IPS DF 6.9 (cell line): ENCODE measurements at regions not wholly inside any gene's neighbourhood (a gene's known extent, or its start where the extent isn't known, plus 50 kb on each side); places are given as distances from the start of the nearest gene placed in this dataset.

Source experiments
- DNase-seq: peaks from one replicate; pipeline ENCODE4 v3.0.0-alpha.2; 2013; ENCODE audit warnings: low read depth, low spot score
- H3K27ac ChIP-seq: one replicate; pipeline ENCODE4 v1.5.1; 2013; ENCODE audit warnings: low read length, control low read depth
- H3K27me3 ChIP-seq: 2 replicates; pipeline ENCODE4 v1.6.1; 2013; ENCODE audit warnings: mild to moderate bottlenecking, low read length; ENCODE audit not compliant: control insufficient read depth, insufficient read depth
- H3K36me3 ChIP-seq: 2 replicates; pipeline ENCODE4 v1.6.1; 2013; ENCODE audit warnings: low read length; ENCODE audit not compliant: control insufficient read depth, insufficient read depth
- H3K4me1 ChIP-seq: 2 replicates; pipeline ENCODE4 v1.6.1; 2013; ENCODE audit warnings: low read length; ENCODE audit not compliant: control insufficient read depth, insufficient read depth
- H3K4me3 ChIP-seq: 2 replicates; pipeline ENCODE4 v1.5.1; 2013; ENCODE audit warnings: mild to moderate bottlenecking, low read length
- H3K9me3 ChIP-seq: 2 replicates; pipeline ENCODE4 v1.6.1; 2013; ENCODE audit warnings: low read length, inconsistent platforms; ENCODE audit not compliant: control insufficient read depth, insufficient read depth
- WGBS: extraction: QIAGEN DNeasy Blood & Tissue Kit; methylation state at CpG from one replicate; pipeline ENCODE4 v1.1.7; 2013; ENCODE audit warnings: mixed read lengths, missing lambda C conversion rate; ENCODE audit not compliant: insufficient read length, insufficient coverage; 5-methylcytosine and 5-hydroxymethylcytosine counted together

DNA sequence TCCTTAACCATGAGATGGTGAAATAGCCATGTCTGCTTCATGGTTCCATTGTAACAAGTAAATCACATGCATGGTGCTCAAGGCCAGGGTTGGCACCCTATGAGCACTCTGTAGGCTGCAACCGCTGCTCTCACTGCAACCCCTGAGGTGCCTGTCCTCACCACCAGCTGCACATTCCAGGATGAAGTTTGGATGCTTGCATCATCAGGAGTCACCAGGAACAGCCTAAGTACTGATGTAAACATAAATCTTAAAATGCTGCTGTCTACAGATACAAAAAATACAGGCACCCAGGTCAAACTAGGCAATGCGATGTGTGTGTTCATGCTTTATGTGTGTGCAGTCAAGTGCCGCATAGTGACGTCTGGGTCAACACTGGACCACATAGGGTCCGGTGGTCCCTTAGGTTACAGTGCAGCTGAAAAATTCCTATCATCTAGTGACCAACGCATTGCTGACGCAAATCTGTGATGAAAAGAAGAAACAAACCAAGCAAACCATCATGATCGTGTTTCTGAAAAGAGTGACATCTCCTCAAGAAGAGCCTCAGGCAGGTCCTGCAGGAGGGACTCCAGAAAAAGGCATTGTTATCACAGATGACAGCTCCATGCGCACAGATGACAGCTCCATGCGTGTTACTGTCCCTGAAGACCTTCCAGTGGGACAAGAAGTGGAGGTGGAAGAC lies 234.8 kb downstream of the AUH start:
- H3K27ac ChIP-seq, result no peak overlapping the region

DNA sequence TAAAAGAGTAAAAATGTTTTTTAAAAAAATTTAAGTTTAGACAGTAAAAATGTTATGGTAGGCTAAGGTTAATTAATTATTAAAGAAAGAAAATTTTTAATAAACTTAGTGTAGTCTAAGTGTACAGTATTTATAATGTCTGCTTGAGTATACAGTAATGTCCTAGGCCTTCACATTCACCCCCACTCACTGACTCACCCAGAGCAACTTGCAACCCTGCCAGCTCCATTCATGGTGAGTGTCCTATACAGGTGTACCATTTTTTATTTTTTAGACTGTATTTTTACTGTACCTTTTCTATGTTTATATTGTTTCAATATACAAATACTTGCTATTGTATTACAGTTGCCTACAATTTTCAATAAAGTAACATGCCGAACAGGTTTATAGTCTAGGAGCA lies 234.1 kb downstream of the AUH start:
- Histone ChIP-seq H3K4me1 (no peaks in the 10 kb centered on the region), H3K27me3 (no peaks in the 10 kb centered on the region), H3K27ac (no peak overlapping the region), H3K4me3 (no peak overlapping the region), H3K36me3 (no peaks in the 10 kb centered on the region), H3K9me3 (no peaks in the 10 kb centered on the region)
- DNase-seq, result no peak
- WGBS, result no CpG with 5 or more reads among the region's 1 CpG

More for the DNA sequence above, 234.8 kb downstream of the AUH start:
- no peaks in the 10 kb centered on the region for H3K9me3 ChIP-seq
- no peaks in the 10 kb centered on the region for H3K36me3 ChIP-seq
- no peak overlapping the region for H3K4me3 ChIP-seq
- H3K27me3 ChIP-seq, result no peaks in the 10 kb centered on the region
- WGBS, result no CpG with 5 or more reads among the region's 10 CpGs
- no peak for DNase-seq
- H3K4me1 ChIP-seq, result no peaks in the 10 kb centered on the region

DNA sequence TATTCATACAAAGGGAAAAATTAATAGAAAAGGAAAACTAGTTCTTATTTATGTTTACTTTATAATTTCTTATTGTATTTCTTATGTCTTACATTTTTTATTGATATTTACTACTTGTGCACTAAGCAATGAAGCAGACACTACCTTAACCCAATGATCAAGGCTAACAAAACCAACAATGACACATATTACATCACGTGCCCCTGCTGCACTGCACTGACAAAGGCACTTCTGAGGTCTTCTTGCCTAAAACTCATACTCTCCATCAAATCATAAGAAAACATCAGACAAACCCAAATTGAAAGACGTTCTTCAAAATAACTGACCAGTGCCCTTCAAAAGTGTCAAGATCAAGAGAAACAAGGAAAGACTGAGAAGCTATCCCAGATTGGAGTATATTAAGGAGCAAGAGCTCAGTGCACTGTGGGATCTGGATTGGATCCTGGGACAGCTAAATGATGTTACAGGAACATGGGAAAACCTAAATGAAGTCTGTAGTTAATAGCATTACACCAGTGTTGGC lies 230.9 kb downstream of the AUH start:
- no peak for DNase-seq
- no peak overlapping the region for H3K27ac ChIP-seq
- no peak overlapping the region for H3K4me3 ChIP-seq
- no peaks in the 10 kb centered on the region for H3K4me1 ChIP-seq
- no peaks in the 10 kb centered on the region for H3K36me3 ChIP-seq
- no peaks in the 10 kb centered on the region for H3K27me3 ChIP-seq
- no CpG with 5 or more reads among the region's 2 CpGs for WGBS
- H3K9me3 ChIP-seq, result no peaks in the 10 kb centered on the region

DNA sequence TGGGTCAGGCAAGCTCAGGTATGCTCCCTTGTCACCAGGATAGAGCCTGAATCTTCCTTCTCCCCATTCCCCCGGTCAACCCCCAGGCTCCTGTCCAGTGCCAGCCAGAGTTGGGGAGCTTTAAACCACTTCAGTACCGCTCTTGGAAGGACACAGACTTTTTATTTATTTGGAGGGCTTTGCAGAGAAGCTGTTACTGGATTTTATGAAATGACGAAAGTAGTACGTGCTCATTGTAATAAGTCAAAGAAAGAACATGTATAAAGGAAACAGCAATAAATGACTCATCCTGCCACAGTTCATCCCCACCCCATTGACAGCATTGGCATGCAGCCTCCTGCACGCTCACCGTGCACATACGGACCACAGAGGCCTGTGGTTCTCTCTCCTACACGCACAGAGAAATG lies 230.3 kb downstream of the AUH start:
- no peaks in the 10 kb centered on the region for H3K36me3 ChIP-seq
- no peak overlapping the region for H3K4me3 ChIP-seq
- no peak overlapping the region for H3K27ac ChIP-seq
- H3K4me1 ChIP-seq, result no peaks in the 10 kb centered on the region
- DNase-seq, result no peak
- H3K27me3 ChIP-seq, result no peaks in the 10 kb centered on the region
- no peaks in the 10 kb centered on the region for H3K9me3 ChIP-seq
- no CpG with 5 or more reads among the region's 8 CpGs for WGBS

DNA sequence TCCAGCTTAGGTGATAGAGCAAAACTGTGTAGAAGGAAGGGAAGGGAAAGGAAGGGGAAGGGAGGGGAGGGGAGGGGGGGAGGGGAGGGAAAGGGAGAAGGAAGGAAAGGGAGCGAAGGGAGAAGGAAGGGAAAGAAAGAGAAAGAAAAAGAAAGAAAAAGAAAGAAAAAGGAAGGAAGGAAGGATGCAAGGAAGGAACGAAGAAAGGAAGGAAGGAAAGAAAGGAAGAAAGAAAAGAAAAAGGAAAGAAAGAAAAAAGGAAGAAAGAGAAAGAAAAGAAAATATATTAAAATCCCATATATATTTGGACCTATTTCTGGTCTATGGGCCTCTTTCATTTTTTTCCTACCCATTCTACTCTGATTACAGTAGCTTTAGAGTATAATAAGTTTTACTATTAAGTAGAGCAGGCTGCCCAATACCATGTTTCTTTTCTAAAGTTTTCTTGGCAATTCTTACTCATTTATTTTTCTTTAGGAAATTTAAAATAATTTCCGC lies 229.1 kb downstream of the AUH start:
- H3K4me1 ChIP-seq, result no peaks in the 10 kb centered on the region
- H3K9me3 ChIP-seq, result no peaks in the 10 kb centered on the region
- no peak overlapping the region for H3K27ac ChIP-seq
- WGBS, result 100% methylated on average over 1 of the region's 3 CpGs
- H3K27me3 ChIP-seq, result no peaks in the 10 kb centered on the region
- DNase-seq, result no peak
- no peaks in the 10 kb centered on the region for H3K36me3 ChIP-seq
- no peak overlapping the region for H3K4me3 ChIP-seq

DNA sequence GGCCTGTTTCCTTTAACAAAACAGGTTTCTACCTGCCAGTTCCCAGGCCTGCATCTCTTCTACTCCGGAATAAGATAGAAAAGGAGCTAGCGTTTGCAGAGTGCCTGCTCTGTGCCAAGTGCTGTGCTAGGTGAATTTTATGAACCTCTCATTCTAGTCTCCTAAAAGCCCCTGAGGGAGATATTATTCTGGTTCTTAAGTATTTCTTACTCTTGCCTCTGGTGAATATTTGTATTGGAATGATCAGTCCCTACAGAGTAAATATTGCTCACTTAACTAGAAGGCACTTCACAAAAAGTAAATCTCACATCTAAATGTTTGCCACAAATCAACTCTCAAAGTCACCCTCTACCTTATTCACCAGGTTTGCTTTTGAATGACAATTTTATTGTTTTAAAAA lies 227.1 kb downstream of the AUH start:
- Histone ChIP-seq H3K4me3 (no peak overlapping the region), H3K27ac (no peak overlapping the region), H3K9me3 (no peaks in the 10 kb centered on the region), H3K36me3 (no peaks in the 10 kb centered on the region), H3K4me1 (no peaks in the 10 kb centered on the region), H3K27me3 (no peaks in the 10 kb centered on the region)
- no CpG with 5 or more reads among the region's 2 CpGs for WGBS
- no peak for DNase-seq

DNA sequence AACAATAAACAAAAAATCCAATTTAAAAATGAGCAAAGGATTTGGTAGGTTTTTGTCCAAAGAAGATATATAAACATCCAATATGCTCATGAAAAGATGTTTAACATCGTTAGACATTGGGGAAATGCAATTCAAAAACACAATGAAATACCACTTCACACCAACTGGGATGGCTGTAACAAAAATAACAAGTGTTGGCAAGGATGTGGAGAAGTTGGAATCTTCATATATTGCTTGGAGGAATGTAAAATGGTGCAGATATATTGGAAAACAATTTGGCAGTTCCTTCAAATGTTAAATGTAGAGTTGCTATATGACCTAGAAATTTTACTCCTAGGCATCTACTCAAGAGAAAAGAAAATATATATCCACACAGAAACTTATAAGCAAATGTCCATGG lies 224.3 kb downstream of the AUH start:
- Histone ChIP-seq H3K4me1 (peaks cover 1% of the 10 kb centered on the region; the same call in 1 of the 2 replicates), H3K27me3 (no peaks in the 10 kb centered on the region), H3K36me3 (no peaks in the 10 kb centered on the region), H3K9me3 (no peaks in the 10 kb centered on the region), H3K4me3 (no peak overlapping the region), H3K27ac (no peak overlapping the region)
- DNase-seq, result no peak
- no CpG with 5 or more reads among the region's 1 CpG for WGBS

DNA sequence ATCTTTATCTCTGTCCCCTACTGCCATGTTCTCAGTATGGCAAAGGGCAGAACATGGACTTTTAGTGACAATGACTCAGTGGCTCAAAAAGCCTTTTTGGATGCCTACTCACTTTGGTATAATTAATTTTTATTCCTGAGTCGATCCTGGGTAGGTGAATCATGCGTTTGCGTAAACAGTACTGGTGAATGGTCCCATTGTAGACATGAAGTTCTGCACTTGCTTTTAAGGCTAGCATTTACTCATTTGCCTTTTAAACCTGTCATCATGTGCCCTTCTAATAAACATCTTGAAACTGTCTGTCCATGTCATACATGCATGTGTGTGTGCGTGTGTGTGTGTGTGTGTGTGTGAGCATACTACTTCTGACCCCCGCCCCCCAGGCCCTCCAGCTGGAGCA lies 223.0 kb downstream of the AUH start:
- H3K27me3 ChIP-seq, result no peaks in the 10 kb centered on the region
- no peak overlapping the region for H3K27ac ChIP-seq
- no peaks in the 10 kb centered on the region for H3K36me3 ChIP-seq
- no CpG with 5 or more reads among the region's 5 CpGs for WGBS
- no peaks in the 10 kb centered on the region for H3K9me3 ChIP-seq
- DNase-seq, result no peak
- peaks cover 1% of the 10 kb centered on the region; the same call in 1 of the 2 replicates for H3K4me1 ChIP-seq
- H3K4me3 ChIP-seq, result no peak overlapping the region

DNA sequence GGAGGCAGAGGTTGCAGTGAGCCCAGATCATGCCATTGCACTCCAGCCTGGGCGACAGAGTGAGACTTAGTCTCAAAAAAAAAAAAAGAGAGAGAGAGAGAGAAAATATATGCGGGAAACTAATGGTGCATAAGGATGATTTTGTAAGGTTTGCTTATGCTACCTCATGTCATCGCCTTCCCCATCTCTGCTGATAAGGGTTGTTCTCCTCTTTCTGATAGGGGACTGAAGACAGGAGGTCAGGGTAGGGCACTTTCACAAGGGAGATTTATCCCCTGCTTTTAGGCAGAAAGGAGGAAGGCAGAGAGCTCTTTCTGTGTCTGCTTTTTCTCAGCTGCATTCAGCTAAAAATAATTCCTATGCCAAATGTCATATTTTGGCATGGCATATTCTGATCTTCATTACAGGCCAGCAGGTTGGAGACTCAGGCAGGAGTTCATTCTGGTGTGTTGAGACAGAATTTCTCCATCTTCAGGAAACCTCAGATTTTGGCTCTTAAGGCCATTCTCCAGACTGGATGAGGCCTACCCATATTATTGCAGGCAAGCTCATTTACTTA lies 220.2 kb downstream of the AUH start:
- no peak for DNase-seq
- no peak overlapping the region for H3K27ac ChIP-seq
- H3K36me3 ChIP-seq, result no peaks in the 10 kb centered on the region
- H3K9me3 ChIP-seq, result no peaks in the 10 kb centered on the region
- no CpG with 5 or more reads among the region's 3 CpGs for WGBS
- H3K27me3 ChIP-seq, result no peaks in the 10 kb centered on the region
- peaks cover 1% of the 10 kb centered on the region; the same call in 1 of the 2 replicates for H3K4me1 ChIP-seq
- H3K4me3 ChIP-seq, result no peak overlapping the region

DNA sequence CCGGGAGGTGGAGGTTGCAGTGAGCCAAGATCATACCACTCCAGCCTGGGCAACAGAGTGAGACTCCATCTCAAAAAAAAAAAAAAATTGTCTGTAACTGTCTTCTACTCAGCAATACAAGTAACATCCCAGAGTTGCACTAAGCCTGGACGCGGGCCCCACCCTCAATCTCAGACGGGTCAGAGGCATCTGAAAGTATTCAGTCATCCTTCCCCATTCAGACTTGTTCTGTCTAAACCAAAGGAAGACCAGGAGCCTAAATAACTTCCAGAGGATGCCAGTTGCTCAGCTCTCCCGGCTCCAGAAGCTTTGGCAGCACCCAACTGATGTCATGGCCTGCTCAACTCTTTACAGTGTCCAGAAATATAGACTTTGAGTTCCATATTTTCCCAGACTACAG lies 218.6 kb downstream of the AUH start:
- no peak for DNase-seq
- Histone ChIP-seq H3K4me3 (no peak overlapping the region), H3K4me1 (peaks cover 3% of the 10 kb centered on the region; the same call in 1 of the 2 replicates), H3K36me3 (no peaks in the 10 kb centered on the region), H3K27me3 (no peaks in the 10 kb centered on the region), H3K9me3 (no peaks in the 10 kb centered on the region), H3K27ac (no peak overlapping the region)
- WGBS, result no CpG with 5 or more reads among the region's 5 CpGs
